LNCaP clone FGC (cell line): ENCODE measurements at regions not wholly inside any gene's neighbourhood (a gene's known extent, or its start where the extent isn't known, plus 50 kb on each side); places are given as distances from the start of the nearest gene placed in this dataset.
"Not testable (repeated sequence)": the region's sequence is repeated elsewhere in the genome, so short reads cannot be mapped to it uniquely, and the experiment has no call there.

ENCODE experiments used
- DNase-seq: peaks from one replicate; pipeline ENCODE4 v3.0.0-alpha.2; 2011; ENCODE audit warnings: low read depth
- H3K4me3 ChIP-seq: 2 replicates; pipeline ENCODE4 v1.5.1; 2011; ENCODE audit warnings: mild to moderate bottlenecking, low read depth, low read length, control low read depth
- CTCF ChIP-seq: IDR thresholded peaks from 2 replicates; pipeline ENCODE4 v1.5.1; 2012; ENCODE audit warnings: mild to moderate bottlenecking; ENCODE audit not compliant: control insufficient read depth, insufficient read depth; ENCODE audit errors: extremely low read depth

DNA sequence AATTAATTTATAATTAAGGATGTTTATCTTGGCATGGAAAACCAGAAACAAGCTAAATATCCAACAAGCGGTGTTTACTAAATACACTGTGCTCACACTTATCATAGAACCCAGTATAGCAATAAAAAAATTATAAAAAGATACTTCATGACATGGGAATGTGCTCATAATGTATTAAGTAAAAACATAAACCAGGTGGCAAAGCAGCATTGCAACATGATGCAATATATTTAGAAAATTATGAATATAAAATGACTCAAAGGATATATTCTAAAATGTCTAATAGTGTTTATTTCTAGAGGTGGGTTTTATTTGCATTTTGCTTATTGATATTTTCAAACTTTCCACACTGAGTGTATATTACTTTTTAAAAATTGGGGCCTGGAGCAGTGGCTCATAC, 84.4 kb upstream of the ATL2 start:
- TF ChIP-seq CTCF: no peak
- no peak overlapping the region for H3K4me3 ChIP-seq
- no peak for DNase-seq

GRCh38 chr2:38460313-38460712, 83.2 kb upstream of the ATL2 start:
- no peak overlapping the region for H3K4me3 ChIP-seq
- no peak for TF ChIP-seq CTCF
- DNase-seq: peak; percentile 87

DNA sequence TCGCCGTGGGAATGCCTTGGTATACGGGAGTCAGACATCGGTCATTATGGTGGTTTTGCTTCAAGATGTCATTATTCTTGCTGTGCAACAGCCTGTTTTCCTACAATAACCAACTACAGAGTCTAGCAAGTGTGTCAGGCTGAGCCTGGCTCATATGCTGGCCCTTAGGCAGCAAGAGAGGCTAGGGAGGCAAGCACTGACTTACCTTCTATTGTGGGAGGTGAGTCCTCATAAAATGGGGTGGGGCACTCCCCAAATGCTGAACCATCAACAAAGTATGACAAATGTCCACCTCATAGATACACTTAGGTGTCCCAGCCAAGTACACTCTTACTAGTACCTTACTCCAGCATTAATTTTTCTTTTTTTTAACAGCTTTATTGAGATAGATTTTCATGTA, 77.0 kb upstream of the ATL2 start:
- no peak for DNase-seq
- H3K4me3 ChIP-seq: no peak overlapping the region
- TF ChIP-seq CTCF: no peak

DNA sequence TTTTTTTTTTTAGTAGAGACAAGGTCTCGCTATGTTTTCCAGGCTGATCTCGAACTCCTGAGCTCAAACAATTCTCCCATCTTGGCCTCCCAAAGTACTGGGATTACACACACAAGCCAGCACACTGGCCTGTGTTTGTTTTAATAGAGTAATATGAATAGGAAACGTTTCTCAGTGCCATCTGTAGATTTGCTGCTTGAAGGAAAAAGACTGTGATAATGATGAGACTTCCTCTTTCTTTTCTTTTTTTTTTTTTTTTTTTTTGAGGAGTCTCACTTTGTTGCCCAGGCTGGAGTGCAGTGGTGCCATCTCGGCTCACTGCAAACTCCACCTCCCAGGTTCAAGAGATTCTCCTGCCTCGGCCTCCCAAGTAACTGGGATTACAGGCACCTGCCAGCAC, 74.7 kb upstream of the ATL2 start:
- not testable (repeated sequence) for DNase-seq, H3K4me3 ChIP-seq

DNA sequence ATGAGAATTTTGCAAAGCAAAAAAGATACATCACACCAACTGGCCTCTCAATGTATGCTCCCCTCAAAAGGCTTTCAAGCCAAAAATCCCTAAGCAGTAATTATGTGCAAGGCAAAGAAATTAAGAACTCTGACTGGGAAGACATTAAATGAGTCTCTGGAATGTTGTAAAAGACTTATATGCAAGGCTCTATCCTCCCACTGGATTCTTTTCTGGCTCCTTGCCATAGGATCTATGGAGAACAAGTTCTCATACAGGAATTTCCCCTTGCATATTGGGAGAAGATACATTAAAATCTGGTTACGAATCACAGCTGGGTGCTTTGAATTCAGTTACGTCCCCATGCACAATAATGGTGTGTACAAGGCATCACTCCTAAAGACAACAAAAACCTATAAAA, 73.4 kb upstream of the ATL2 start:
- TF ChIP-seq CTCF: no peak
- no peak overlapping the region for H3K4me3 ChIP-seq
- DNase-seq: no peak

DNA sequence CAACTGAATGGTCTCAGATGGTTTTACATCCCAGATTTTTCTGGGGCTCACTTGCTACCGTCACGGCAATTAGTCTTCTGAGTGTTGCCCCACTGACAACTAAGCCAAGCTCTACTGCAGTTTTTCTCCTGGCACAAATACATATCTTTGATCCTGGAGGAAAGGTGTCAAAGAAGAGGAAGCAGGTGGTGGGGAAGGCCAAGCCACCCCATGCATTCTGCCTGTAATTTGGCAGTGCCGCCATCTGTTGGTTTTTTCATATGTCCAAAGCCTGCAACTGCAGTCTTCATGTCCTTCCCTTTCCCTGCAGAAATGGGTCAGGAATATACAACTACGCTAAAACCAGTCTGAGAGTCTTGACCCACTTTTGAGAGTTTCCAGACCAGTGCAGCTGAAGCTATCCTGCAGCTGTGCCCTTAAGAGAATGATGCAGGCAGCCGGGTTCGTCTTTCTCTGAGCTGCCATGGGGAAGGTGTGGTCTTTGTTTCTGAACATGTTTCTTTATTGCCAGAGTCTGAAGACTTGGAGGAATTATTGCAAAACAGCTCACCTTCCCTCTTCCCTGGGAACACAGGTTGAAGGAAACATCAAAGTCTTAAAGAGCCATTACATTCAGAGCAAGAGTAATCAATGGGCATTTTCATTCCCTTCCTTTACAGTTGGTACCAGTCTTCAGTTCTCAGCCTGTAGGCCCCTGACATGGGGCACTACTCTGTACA, 71.8 kb upstream of the ATL2 start:
- no peak for DNase-seq
- no peak overlapping the region for H3K4me3 ChIP-seq
- TF ChIP-seq CTCF: no peak

- no peak for TF ChIP-seq CTCF
- H3K4me3 ChIP-seq: no peak overlapping the region
- DNase-seq: no peak
Observed at GRCh38 chr2:38446906-38447561, 70.0 kb upstream of the ATL2 start.
